Mesothelial cell of epicardium (in vitro differentiated cells): ENCODE measurements at regions not wholly inside any gene's neighbourhood (a gene's known extent, or its start where the extent isn't known, plus 50 kb on each side); places are given as distances from the start of the nearest gene placed in this dataset.

Source experiments
- DNase-seq, 2 experiments: peaks; one replicate each; pipeline ENCODE4 v3.0.0; 2021; ENCODE audit warnings: low spot score in 2 of 2; ENCODE audit not compliant: unreplicated experiment in 2 of 2
- H3K27ac Mint-ChIP-seq: 2 replicates; pipeline ENCODE4 v1.8.0; 2021; ENCODE audit warnings: mixed read lengths
- H3K27me3 Mint-ChIP-seq: 2 replicates; pipeline ENCODE4 v1.8.0; 2021; ENCODE audit warnings: low read depth, mixed read lengths
- H3K36me3 Mint-ChIP-seq: 2 replicates; pipeline ENCODE4 v1.8.0; 2021; ENCODE audit warnings: mixed read lengths
- H3K4me1 Mint-ChIP-seq: 2 replicates; pipeline ENCODE4 v1.8.0; 2021; ENCODE audit warnings: mixed read lengths
- H3K4me3 Mint-ChIP-seq: 2 replicates; pipeline ENCODE4 v1.8.0; 2021; ENCODE audit warnings: mild to moderate bottlenecking, moderate library complexity, mixed read lengths
- H3K9me3 Mint-ChIP-seq: 2 replicates; pipeline ENCODE4 v1.8.0; 2021; ENCODE audit warnings: mixed read lengths
- CTCF ChIP-seq: fragments of 200-600 bp; sonication (generic); IDR thresholded peaks from one replicate; pipeline ENCODE4 v1.5.0; 2021; ENCODE audit warnings: antibody characterized with exemption; ENCODE audit not compliant: unreplicated experiment

DNA sequence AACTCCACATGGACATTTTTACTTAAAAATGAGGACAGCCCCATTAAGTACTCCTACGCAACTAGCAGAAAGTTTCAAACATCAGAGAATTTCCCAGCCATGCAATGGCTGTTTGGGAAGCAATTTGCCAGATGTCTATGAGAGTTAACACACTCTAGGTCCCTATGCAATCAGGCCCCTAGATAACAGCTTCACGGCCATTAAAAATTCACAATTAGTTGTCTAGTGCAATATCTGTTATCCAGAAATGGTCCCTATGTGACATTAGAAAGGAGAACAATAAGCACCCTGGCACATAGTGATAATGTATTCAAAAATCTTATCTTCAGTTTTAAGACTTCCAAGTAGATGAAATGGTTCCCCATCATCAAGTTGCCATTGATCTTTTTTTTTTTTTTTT, 174.3 kb upstream of the NRSN1 start:
- peaks cover 4% of the 10 kb centered on the region for H3K9me3 Mint-ChIP-seq
- H3K27ac Mint-ChIP-seq, result no peak overlapping the region
- H3K36me3 Mint-ChIP-seq, result no peaks in the 10 kb centered on the region
- H3K27me3 Mint-ChIP-seq, result no peaks in the 10 kb centered on the region
- no peak for DNase-seq
- no peak for TF ChIP-seq CTCF
- H3K4me1 Mint-ChIP-seq, result peaks cover 36% of the 10 kb centered on the region
- H3K4me3 Mint-ChIP-seq, result no peak overlapping the region

DNA sequence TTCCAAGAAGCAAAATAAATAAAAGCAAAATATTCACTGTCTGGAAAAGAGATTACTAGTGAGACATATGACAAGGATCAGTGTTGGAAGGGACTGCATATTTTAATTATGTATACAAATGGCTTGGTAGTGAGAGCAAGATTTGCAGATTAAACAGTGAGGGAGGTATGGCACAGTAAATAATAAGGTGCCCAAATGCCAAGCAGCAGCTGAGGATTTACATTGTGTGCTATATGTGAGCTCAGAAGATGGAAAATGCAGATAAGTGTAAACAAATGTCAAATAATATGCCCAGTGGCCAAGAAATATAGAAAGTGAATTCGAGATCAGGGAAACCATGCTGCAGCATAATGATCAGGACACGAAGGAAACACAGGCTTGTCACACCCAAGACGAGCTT, 173.8 kb upstream of the NRSN1 start:
- DNase-seq, result no peak
- H3K4me1 Mint-ChIP-seq, result peaks cover 39% of the 10 kb centered on the region
- H3K4me3 Mint-ChIP-seq, result no peak overlapping the region
- H3K27me3 Mint-ChIP-seq, result no peaks in the 10 kb centered on the region
- H3K36me3 Mint-ChIP-seq, result no peaks in the 10 kb centered on the region
- peaks cover 4% of the 10 kb centered on the region for H3K9me3 Mint-ChIP-seq
- TF ChIP-seq CTCF, result no peak
- peak overlapping the region; percentile 17 for H3K27ac Mint-ChIP-seq

DNA sequence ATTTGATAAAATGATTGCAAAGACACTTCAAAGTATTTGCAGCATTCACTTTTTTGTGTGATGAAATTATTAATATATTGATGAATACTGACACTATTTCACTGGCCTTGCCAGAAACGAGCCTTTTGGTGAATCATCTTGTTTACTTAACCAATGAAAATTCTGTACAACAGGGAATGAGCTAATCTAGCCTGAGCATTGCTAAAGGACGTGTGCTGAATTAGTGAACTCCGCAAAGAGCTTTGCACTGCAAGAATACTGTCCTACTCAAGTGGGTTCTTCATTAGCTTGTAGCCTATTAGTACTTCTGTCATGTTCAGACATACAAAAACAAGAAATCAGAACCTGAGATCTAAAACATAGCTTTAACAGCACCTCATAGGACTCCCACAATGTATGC, 172.0 kb upstream of the NRSN1 start:
- TF ChIP-seq CTCF, result no peak
- Mint-ChIP-seq H3K27me3 (no peaks in the 10 kb centered on the region), H3K4me3 (no peak overlapping the region), H3K36me3 (no peaks in the 10 kb centered on the region), H3K27ac (no peak overlapping the region), H3K9me3 (peaks cover 4% of the 10 kb centered on the region), H3K4me1 (peaks cover 55% of the 10 kb centered on the region)
- DNase-seq, result no peak

DNA sequence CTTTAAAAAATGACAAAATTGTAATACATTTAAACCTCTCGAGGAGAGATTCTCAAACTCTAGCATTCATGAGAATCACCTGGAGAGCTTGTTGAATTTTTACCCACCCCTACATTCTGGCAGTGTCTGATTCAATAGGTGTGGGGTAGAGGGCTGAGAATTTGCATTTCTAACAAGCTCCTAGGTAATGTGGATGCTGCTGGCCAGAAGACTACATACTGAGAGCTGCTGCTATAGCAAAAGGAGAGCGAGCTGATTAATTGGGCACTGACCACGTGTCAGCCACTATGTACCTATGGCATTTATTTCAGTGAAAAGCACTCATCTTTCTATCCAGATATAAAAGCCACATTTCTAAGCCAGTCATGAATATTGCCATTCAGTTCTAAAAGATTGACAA, 169.0 kb upstream of the NRSN1 start:
- no peak overlapping the region for H3K4me3 Mint-ChIP-seq
- TF ChIP-seq CTCF, result no peak
- peaks cover 52% of the 10 kb centered on the region for H3K4me1 Mint-ChIP-seq
- no peaks in the 10 kb centered on the region for H3K9me3 Mint-ChIP-seq
- no peaks in the 10 kb centered on the region for H3K36me3 Mint-ChIP-seq
- peaks cover 4% of the 10 kb centered on the region for H3K27me3 Mint-ChIP-seq
- DNase-seq, result no peak
- no peak overlapping the region for H3K27ac Mint-ChIP-seq

DNA sequence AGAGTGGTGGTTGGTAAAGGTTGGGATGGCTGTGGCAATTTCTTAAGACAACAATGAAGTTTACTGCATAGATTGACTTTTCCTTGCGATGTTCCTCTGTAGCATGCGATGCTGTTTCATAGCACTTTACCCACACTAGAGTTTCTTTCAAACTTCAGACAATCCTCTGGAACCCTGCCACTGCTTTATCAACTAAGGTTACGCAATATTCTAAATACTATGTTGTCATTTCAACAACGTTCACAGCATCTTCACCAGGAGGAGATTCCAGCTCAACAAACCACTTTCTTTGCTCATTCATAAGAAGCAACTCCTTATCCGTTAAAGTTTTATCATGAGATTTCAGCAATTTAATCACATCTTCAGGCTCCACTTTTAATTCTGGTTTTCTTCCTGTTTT, 161.2 kb upstream of the NRSN1 start:
- H3K4me1 Mint-ChIP-seq, result no peaks in the 10 kb centered on the region
- H3K27ac Mint-ChIP-seq, result no peak overlapping the region
- no peaks in the 10 kb centered on the region for H3K36me3 Mint-ChIP-seq
- no peak for TF ChIP-seq CTCF
- no peak for DNase-seq
- peaks cover 3% of the 10 kb centered on the region for H3K27me3 Mint-ChIP-seq
- H3K9me3 Mint-ChIP-seq, result no peaks in the 10 kb centered on the region
- no peak overlapping the region for H3K4me3 Mint-ChIP-seq

DNA sequence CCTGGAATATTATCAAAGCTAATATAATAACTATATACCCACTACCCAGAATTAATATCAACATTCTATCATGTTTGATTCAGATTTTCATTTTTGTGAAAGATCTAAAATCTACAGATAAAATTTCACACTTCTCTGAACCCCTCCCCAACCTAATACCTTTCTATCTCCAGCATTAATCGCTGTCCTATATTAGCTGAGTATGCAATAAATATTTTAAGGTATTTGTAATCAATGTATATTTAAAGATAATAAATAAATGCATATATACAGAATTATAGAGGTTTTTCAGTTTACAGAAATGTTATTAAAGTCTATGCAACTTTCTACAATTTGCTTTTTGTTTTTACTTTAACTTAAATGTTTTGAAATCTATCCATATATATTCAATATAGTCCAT, 156.7 kb upstream of the NRSN1 start:
- no peak for DNase-seq
- H3K4me3 Mint-ChIP-seq, result no peak overlapping the region
- no peak for TF ChIP-seq CTCF
- H3K36me3 Mint-ChIP-seq, result no peaks in the 10 kb centered on the region
- no peaks in the 10 kb centered on the region for H3K9me3 Mint-ChIP-seq
- no peaks in the 10 kb centered on the region for H3K4me1 Mint-ChIP-seq
- H3K27me3 Mint-ChIP-seq, result no peaks in the 10 kb centered on the region
- H3K27ac Mint-ChIP-seq, result no peak overlapping the region
